DMS53 (cell line): ENCODE measurements at regions not wholly inside any gene's neighbourhood (a gene's known extent, or its start where the extent isn't known, plus 50 kb on each side); places are given as distances from the start of the nearest gene placed in this dataset.

Experiments
- DNase-seq: peaks from one replicate; lab custom pipeline; 2025; lab: John Stamatoyannopoulos, UW

DNA sequence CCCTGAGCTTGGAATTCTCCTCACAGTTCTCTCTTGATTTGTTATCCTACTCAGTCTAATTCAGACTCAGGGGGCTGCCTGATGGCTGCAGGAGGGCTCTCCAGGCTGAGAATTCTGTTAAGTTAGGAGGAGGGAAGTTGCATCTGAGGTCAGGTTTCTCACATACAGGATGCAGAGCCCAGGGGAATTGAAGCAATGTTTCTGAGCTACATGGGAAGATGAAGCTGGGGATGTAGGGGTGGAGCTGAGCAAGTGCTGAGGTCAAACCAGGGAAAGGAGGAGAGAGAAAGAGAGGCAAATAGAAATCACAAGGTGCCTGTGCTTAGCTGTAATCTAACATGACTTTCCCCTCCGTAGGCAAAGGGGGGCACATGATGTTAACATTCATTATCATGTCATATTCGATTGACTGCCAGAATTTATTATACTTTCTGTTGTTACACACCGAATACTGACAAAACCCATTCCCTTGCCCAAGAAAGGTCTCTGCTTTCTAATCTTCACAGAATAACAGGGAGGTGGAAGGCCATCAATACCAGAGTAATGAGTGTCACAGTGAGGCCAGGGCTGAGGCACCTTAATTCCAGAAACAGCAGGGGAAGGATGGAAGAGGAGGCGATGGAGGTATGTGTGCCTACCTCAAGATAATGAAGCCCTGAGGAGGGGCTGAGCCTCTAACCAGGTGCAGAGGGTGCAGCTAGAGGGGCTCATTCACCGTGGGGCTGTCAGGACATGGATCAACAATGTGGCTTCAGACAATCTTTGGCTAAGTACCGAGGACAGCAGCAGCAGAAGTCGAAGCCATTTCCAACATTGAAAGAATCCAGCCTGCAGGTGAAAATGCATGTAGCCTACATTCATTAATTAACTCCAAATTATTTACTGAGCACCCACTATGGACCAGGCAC, 205.4 kb upstream of the SNX19 start:
- no peak for DNase-seq

DNA sequence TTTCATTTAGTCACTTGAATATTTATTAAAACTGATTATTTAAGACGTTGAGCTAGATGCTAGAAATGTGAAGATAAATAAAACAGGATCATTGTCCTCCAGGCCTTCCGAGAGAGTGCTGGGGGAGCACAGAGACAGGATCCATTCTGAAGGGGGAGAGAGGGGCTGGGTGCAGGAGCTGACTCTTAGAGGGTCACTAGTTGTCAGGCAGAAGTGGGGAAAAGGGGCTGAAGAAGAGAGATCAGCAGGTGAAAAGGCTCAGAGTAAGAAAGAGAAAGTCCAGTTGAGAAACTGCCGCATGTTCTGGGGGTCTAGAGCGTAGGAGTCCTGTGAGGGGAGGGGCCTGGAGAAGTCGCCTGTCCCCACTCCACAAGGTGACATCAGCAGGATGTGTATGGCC, 206.2 kb upstream of the SNX19 start:
- no peak for DNase-seq

DNA sequence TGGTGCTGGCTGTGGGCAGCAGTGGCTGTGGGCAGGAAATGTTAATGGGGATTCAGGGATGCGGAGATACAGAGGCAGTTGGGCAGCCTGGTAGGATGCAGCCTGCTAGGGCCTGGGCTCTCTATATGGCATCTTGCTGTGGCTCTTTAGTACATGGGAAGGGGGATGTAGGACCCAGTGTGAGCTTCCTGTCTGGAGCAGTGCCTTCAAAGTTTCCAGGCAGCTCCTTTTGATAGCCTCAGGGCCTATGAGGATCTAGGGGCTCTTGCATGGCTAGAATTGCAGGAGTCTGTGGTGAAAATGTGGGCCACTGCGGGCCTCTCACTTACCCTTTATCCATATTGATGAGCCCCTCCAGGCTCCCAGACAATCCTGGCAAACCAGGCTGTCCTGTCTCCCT, 213.2 kb upstream of the SNX19 start:
- no peak for DNase-seq

DNA sequence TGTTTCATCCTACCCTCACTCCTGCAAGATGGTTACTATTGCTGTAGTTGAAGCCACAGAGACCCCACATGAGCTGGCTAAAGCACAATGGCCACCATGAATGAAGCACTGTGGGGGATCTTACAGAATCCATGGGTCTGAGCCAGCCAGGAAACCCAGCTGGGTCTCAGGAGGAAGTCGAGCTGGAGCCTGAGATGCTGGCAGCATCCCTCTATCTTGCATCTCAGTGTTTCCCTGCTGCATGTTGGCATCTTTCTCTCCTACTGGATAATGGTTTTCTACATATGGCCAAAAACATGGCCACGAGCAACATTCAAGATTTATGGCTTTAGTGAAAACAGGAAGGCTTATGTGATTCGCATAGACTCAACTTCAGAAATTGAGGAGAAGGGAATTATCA, 219.3 kb upstream of the SNX19 start:
- no peak for DNase-seq

DNA sequence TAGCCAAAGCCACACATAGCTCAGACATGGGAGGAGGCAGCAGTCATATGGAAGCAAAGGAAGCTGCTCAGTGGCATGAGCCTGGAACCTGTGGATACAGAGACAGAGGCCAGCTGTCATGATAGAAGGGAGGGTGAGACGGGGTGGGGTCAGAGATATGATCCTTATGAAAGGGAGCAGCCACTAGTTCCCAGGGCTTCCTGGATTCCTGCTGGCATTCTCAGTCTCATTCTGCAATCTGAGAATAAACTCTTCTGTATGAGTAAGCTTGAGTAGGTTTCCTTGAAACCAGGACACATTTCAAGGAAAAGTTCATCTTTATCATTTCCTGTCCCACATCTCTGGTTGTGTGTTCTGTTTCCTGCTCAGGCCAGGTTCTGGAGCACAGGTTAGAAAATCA, 220.2 kb upstream of the SNX19 start:
- DNase-seq, result no peak

DNA sequence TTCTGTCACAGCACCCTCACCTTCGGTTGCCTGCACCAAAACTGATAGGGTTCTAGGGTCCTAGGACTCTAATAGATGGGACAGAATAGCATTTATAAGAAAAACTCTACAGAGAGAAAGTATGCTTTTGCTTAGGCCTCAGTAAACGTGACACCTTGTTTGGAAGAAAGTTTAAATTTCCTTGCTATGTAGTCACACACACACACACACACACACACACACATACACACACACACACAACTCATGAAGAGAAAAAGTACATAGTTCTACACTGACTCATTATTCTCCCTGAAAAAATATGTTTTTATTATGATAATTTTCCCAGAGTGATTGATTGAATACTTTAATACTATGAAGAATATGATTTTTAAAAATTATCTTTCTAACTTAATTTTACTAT, 220.8 kb upstream of the SNX19 start:
- no peak for DNase-seq

DNA sequence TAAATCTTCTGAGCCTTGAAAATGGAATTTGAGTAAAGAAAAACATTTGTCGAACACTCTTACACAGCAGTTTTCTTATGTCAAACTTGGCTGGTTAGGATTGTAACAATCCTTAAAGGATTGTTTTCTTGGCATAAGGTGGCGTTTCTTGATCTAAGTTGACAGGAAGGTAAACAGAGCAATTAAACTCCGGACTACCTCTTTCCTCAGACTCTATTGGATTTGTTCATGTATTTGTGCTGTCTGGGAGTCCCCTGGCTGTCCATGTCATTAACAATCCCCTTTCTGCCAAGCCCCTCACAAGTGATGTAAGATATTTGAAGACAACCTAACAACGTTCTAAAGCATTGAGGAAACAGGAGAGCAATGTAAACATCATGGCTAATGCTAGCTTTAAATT, 222.5 kb upstream of the SNX19 start:
- DNase-seq, result no peak

DNA sequence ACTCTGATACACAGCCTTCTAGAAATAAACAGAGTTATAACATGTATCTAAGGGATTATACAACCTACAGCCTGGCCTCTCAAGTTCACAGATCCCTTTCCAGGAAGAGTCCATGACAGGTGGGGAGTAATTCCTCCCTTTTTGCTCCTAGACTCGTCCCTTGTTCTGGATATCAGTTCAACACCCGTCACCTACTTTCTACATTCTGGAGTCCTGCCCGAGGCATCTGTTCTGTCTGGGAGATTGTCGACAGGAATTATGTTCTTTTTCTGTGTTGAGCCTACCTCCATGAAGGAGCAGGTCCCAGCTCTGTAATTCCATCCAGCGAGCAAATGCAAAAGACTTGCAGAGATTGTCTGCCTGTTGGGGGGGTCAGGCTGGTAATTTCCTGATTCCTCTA, 224.6 kb upstream of the NTM start:
- DNase-seq, result no peak

DNA sequence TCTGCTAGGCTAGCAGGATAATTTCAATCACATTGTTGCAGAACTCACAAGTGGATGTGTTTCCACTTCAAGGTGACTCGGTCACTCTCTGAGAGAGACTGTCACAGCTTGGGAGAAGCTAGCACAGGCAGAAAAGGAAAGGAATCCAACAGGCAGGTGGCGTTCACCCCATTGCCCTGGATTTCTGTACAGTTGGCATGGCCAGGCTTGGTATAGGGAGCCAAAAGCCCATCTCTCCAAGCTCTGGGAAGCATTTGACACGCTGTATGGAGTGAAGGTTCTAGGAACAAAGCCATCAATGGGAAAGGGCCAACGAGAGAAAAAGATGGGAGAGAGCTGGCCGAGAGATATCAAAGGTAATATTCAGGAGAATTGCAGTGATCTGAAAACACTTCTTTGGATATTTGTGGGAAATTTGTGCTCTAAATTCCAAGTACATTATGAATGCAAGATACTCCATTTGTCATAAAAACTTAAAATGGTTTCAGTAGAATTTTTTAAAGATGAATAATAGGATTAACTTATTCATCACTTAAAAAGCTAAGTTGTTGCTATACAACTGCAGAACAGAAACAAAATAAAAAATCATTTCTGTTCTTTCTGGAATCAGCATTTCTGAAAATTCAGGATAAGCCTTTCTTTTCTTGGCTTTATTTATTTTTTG, 223.5 kb upstream of the NTM start:
- no peak for DNase-seq

DNA sequence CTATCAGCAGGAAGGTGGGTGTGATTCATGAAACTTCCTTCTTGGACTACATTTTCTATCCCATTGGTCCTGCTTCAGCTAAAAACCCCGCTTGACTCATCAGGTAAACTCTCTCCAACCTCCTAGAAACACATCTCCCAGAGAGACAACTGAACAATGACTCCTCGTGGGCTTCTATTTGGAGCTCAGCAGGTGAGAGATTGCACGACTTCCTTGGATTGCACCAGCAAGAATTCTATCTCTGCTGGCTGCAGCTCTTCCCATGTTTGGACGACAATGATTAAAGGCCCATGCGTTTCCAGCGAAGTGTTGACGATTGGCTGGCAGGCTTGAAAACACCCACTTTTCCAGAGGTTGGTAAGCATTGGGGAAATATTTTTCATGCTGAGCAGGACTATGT, 216.1 kb upstream of the NTM start:
- no peak for DNase-seq

DNA sequence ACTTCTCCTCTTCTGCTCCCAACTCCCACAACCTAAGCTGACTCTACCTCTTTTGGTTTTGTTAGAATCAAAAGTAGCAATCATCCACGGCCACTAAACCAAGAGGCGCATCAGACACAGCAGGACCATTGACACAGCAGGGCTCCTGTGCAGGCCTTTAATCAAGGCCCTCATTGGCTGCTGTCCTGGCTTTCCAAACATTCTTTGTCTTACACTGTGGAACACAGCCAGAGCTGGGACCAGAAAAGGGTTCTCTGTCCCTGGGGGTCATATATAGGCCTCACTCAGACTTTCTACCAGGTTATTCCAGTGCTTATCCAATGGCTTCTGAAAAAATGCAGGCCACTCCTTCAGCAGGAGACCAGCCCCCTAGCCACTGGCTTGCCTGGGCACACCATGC, 212.7 kb upstream of the NTM start:
- DNase-seq, result no peak

DNA sequence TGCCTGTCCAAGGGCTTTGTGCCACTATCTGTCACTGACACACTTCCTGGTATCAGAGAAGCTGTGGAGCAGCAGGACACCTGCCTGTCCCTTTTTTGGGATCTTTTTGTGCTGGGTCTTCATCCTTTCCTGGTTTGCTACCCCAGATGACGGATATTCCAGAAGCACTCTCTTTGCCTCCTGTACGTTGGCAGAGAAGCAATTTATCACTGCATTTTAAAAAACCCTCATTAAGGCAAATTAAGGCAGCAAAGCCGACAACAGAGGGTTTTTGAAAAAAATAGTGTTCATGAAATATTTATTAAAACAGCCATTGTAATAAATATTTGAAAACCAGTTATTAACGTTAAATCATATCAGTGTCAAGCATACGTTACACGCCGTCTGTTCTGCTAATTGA, 209.6 kb upstream of the NTM start:
- DNase-seq, result no peak

DNA sequence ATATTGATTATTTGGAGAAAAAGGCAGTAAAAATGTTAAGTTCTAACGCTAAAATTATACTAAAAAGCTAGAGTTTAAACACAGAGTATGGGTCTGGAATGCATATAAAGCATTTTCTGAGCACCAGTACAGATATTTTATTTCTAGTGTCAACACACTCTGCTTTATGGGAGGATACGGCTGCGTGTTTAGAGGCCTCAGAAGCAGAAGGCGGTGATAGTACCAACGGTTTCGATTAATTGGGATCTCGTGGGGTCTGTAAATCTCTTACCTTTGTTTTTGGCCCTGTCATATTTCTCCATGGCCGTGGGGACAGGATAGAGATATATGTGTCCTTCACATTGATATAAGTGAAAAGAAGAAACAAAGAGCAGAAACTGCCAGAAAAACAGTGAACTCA, 206.8 kb upstream of the NTM start:
- no peak for DNase-seq

DNA sequence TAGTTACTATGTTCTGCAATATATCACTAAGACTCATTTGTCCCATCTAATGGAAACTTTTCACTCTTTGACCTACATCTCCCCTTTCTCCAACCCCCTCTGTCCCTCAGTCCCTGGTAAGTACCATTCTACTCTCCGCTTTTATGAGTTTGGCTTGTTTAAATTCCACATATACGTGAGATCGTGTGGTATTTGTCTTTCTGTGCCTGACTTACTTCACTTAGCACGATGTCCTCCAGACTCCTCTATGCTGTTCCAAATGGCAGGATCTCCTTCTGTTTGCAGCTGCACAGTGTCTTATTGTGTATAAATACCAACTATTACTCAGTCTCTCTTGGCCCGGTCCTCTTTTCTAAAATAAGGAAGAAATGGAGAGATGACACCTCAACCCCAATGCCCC, 205.4 kb upstream of the NTM start:
- no peak for DNase-seq

DNA sequence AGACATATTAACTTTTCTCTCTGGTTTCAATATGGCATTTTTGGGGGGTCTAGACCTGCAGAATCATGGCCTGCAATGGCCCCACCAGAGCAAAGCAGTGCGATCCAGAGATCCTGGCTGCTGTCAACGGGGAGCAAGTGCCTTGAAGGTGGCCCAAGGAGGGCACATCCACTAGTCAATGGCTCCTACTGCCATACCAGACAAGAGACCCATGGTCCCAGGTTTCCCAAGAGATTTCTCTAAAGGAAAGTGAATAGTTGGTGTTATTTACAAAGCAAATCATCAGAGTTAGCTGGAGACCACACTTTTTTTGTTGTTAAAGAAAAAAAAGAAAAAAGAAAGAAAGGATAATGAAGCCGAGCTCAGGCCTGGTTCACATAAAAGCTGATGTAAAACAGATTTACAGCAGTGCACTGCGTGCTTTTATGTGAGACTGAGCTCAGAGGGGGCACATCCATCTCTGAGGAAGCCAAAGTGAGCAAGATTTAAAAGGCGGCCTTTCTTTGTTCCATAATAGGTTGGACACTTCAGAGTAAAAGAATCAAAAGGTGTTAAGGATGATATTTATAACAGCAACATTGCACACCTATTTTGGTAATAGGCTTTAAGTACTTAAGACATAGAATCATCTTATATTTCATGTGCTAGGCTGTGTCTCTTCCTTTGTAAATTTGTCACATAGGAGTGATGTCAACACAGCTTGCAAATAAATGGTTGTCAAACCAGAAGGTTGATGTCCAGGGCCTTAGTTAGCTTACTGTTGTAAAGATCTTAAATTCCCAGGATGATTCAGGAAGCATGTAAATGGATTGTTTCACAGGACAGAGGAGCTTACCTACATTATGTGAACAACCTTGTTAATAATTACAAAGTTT, 201.3 kb upstream of the NTM start:
- no peak for DNase-seq

DNA sequence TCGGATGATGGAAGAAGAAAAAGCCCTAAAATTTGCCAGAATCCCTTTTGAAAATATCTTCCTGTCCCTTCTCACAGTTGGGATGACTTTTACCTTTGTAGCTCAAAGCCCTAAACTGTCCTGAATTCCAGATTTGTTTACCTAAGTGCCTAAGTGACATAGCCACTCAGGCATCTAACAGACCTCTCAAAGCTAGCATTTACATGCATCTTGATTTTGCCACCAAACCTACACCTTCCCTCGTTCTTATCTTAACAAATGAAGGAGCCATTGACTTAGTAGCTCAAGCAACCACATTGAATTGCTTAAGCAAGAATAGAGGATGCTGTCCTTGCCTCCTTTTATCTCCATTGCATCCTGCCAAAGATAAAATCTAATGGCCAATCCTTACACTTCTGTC, 198.4 kb upstream of the NTM start:
- DNase-seq, result no peak

DNA sequence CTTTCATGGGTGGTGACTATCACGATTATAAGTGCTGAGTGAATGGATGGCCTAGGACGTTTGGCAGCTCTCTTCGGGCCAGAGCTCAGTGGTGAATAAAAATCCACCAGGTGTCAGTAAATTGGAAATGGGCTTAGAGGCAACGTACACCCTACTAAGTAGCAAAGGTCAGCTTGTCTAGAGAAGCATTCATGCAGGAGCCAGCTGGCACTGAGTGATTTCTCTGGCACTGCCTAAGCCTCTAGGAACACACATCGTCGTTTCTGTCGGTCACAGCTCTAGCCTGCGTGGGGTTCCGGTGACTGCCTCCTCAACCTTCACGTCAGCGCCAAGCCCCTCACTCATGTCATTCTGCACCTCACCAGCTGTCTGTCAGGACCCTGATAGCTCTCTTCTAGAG, 192.4 kb upstream of the NTM start:
- no peak for DNase-seq

DNA sequence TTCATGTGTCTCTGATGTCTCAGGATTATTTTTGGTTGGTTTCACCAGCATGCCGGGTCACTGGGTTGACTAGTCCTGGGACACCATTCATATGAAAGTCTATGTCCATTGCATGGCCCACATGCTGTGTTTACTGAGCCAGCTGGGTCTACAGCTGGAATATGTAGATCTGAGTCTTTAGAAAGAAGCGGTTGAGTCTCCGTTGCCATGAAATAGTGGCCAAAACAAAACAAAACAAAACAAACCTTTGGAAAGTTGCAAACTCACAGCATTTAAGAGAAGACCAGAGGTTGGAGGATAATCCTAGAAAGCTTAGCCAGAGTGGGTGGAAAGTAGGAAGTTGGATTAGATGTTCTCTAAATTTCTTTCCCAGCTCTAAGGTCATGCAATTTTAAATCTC, 191.8 kb upstream of the NTM start:
- no peak for DNase-seq

DNA sequence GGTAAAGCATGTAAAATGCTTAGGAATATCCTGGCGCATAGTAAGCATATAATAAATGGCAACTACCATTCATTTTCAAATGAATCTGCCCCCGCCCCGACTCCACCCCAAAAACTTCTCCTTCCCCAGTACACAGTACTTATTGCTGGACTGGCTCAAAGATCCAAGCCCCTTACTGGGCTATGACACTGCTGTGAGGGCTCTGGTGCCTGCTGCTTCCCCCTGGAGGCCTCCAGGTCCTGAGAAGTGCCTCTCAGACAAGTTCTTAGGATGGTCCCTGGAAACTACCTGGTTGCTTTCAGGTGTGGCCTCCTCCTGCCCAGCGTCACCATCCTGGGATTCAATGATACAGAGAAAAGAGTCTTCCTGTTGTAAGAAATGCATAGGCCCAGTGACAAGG, 190.6 kb upstream of the NTM start:
- no peak for DNase-seq

DNA sequence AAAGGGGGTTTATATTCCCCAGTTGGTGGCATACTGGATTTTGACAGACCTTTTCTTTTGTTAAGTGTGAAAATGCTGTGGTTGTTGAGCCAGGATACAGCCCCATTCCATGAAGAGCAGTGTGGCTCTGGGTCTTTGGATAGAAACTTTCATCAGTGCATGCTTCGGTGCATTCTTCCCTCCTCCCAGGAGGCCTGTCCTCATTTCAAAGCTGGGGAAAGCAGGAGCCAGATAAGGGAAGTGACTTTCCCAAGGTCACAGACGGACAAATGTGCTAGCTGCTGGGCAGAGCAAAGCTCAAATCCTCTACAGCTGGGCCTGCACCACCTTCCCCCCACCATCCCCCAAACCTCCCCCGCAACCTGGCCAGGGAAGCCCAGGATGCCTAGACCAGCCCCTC, 184.5 kb upstream of the NTM start:
- DNase-seq, result no peak

DNA sequence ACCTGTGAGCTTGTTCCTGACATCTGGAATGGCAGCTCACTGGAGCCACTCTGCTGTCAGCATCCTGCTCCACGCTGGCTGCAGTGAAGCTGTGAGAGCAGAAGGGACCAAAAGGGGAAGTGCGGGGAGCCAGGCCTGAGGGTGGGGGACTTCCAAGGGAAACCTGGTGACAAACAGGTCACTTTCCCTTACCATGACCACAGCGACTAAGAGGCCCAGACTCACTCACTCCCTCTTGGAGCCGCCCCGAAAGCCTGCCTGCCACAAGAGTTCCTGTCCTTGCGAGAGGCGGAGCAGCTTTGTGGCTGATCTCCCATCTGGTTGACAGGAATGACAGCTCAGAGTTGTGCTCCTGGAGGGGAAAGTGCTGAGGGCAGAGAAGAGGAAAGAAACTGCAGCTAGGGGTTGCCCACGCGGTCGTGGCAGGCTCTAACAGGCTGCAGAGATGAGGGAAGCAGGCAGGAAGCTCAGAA, 183.8 kb upstream of the NTM start:
- no peak for DNase-seq

DNA sequence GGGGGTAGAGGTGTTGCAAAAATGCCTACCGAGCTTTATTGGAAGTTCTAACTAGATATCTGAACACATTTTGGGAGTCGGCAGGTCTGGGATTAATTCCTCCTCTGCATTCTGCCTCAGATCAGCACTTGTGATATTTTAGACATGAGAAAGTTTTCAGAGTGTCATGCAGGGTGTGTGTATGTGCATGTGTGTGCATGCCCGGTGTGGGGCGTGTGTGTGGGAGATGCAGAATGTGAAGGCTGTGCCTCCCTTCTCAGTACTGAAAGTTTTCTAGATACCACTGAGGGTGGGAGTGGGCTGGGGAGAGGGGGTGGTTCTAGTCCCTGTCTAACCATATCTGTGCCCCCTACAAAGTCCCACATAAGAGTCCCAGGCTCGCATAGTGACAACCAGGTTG, 180.0 kb upstream of the NTM start:
- no peak for DNase-seq

DNA sequence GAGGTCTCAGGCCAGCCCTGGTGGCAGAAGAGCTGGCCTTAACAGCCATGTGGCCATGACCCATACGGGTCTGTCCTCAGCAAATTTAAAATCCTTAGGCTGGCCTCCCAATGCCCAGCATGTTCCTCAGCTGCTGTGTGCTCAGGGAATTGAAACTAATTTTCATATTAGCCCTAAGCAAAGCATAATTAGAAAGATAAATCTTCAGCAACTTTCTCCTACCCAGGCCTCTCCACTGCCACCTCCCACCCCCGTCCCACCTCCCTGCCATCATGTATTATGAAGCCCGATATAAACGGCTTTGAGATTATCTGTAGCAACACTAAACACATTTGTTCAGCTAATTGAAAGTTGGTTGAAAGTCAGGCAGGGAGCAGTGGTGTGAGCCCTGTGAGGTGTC, 178.8 kb upstream of the NTM start:
- DNase-seq, result no peak
